GM19455 (cell line): ENCODE measurements at regions not wholly inside any gene's neighbourhood (a gene's known extent, or its start where the extent isn't known, plus 50 kb on each side); places are given as distances from the start of the nearest gene placed in this dataset.

Experiments used
- ATAC-seq: cut with Tn5 transposase; IDR thresholded peaks from one replicate; pipeline ENCODE4 v1.9.1; 2021; ENCODE audit not compliant: unreplicated experiment

GRCh38 chr10:55048830-55049498, 247.9 kb upstream of the PCDH15 start:
- ATAC-seq = no peak

- no peak for ATAC-seq
Measured at GRCh38 chr10:55043540-55043939, 242.5 kb upstream of the PCDH15 start.

- no peak for ATAC-seq
Measured at GRCh38 chr10:55033061-55033460, 232.0 kb upstream of the PCDH15 start.

DNA sequence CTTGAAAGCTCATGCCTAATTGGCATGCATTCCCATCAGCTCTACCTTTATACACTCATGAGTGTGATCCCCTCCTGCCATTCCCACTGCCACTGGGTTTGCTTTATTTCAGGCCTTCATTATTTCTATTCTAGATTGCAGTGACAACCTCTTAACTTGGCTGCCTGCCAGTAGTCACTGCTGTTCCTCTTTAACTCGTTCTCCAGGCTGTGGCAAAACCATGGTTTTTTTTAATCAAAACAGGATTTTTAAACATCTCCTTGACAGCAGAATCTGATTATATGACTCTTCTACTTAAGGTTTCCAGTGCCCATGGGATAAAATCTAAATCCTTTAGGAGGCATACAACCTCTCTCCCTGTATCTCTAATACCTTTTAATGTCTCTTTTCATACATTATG, 223.7 kb upstream of the PCDH15 start:
- no peak for ATAC-seq

DNA sequence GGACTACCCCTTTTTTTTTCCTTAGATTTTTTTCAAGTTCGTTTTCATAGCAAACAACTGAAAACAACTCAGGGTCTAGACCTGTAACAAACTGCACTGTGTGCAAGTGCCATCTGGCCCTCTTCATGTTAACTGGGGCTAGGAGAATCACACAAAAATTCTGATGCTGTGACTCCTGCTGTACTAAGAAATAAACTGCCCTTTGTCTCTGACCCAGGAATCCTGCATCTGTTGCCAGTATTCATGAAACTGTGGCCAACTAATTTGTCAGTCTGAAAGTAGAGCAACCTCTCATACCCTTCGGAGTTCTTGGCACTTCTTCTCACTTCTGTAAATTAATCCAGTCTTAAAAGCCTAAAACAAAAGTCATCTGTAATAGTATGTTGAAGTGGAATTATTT, 218.4 kb upstream of the PCDH15 start:
- no peak for ATAC-seq

- no peak for ATAC-seq
Measured at GRCh38 chr10:55013318-55013717, 212.3 kb upstream of the PCDH15 start.

DNA sequence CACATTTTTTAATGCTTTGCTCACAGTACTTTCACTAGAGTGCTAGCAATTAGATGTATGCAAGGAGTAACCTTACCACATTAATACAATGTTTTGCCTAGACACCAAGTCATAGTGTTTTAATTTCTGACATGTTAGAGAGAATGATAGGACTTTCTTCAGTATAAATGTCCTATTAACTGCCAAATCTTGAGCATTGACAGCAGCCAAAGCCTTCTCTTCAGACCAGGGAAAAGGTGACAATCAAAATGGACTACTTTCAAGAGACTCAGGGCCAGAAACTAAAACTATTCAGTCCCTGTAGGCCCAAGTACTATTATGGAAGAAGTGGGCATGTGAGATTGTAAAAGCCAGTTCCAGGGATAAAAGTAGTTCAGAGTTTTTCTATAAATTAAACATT, 201.4 kb upstream of the PCDH15 start:
- ATAC-seq = no peak

DNA sequence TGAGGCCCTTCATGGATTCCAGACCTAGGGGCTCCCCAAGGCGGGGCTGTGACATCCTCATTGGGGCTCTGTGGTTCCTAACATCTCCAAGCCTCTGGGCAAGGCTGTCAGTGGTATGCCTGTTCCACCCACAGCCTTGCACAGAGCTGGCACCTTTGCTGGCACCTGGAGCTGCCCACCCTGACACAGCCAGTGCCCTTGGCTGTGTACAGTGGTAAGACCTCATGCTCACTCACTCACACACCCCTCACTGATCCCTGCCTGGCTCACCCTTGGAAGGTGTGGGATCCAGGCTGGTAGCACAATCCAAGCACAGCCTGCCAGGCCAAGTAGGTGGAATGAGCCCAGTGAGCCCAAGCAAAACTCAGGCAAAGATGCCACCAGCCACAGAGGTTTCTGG, 200.4 kb upstream of the PCDH15 start:
- ATAC-seq = no peak

GRCh38 chr10:54993148-54993547, 192.1 kb upstream of the PCDH15 start:
- ATAC-seq = no peak

DNA sequence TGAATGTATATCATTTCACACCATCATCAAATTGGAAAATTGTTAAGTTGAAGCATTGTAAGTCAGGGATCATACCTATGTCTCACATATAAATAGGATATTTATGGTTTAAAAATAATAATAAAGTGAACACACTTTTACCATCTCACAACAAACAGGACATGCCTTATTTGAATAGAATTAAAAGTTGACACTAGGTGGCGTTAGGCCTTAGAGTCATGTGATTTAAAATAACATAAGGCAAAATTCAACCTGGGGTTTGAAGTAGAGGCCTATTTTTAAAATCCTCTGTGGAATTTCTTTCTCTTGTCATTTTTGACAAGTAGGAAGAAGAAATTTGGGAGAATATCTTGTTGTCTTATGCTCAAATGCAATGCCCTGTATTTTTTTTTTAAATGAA, 184.7 kb upstream of the PCDH15 start:
- ATAC-seq = no peak

DNA sequence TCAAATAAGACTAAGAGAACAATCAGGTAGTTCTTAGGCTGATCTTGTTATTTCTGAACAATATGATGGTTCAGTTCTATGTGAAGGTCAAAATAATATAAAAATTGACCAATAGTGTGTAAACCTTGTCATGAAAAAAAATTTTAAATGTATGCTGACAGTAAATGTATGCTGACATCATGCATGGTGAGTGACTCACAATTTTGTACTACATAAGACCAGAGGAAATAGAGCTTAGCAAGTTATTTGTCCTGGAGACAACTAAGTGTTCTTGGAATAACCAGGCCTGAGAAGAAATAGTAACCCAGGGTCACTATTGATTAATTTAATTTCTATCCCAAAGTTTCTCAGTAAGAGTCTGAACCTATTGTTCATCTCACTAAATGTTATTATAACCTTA, 182.2 kb upstream of the PCDH15 start:
- ATAC-seq = no peak

GRCh38 chr10:54962134-54962900, 161.3 kb upstream of the PCDH15 start:
- no peak for ATAC-seq

GRCh38 chr10:54961040-54961439, 160.0 kb upstream of the PCDH15 start:
- no peak for ATAC-seq

DNA sequence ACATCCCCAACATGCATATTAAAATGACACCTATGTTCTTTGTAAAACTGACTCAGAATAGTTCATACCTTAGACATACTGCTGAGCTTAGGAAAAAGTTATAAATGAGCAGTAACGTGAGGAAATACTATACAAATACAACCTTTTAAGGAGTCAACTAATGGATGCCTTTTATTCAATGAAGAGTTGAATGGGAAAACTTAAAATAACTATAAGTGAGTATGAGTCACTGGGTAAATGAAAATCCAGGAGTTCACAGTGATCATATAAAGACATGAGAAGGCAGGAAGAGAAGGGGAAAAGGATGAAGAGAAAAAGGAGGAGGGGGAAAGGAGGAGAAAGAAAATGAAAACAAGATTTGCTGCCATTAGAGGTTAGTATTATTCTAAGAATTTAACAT, 157.8 kb upstream of the PCDH15 start:
- no peak for ATAC-seq

GRCh38 chr10:54947605-54948004, 146.6 kb upstream of the PCDH15 start:
- ATAC-seq = no peak

- no peak for ATAC-seq
Measured at GRCh38 chr10:54940418-54940817, 139.4 kb upstream of the PCDH15 start.

DNA sequence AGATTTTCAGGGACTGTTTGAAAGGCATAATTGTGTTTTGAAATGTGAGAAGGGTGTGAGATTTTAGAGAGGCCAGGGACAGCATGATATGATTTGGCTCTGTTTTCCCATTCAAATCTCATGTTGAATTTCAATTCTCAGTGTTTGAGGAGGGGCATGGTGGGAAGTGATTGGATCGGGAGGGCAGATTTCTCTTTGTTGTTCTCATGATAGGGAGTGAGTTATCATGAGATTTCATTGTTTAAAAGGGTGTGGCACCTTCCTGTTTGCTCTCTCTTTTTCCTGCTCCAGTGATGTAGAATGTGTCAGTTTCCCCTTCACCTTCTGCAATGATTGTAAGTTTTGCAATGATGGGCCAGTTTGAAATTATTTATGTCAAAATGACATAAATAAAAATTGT, 113.0 kb upstream of the PCDH15 start:
- ATAC-seq = no peak

DNA sequence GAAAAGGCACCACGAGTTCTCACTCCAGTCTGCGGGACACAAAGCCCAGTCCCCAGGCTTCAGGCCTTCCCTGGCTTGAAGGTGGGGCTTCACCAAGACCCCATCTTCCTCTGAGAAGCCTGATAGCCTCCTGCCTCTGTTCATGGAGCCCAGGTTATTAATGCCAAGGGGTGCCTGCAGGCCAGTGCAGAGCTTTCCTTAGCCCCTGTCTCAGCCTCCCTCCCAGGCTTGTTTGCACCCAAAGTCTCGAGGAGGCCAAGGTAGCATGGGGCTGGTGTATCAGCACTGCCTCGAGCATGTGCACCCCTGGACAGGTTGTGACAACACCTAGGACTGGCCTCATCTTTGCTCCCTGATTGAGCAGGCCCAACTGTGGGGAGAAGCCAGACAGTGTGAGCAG, 108.1 kb upstream of the PCDH15 start:
- ATAC-seq = no peak

- ATAC-seq = no peak
Measured at GRCh38 chr10:54908019-54908418, 107.0 kb upstream of the PCDH15 start.

- ATAC-seq = no peak
Measured at GRCh38 chr10:54906940-54907339, 105.9 kb upstream of the PCDH15 start.

DNA sequence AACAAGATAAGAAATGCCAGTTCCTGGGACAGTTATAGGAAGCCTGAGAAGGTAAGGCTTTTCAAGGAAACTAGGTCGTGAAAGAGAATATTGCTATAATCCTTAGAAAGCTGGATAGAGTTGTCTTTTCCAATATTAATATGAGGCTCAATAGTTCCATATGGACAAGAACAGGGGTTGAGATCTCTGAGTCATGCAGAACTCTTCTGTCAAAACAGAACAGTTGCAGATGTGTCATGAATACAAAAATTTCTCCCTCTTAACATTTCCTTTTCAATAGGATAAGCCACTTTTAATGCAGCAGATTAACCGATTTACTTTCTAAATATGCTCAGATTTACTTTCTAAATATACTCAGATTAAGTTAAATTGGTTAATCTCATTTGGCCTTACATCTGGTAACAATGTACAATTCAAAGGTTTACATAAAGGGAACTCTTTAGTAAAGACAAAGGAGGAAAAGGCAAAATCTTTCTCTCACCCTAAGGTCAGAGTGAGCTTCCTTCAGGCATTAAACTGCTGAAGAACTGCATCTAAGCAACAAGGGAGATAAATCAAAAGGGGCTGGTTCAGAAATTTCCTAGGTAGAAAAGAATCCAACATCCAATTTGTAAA, 104.7 kb upstream of the PCDH15 start:
- ATAC-seq = no peak

- no peak for ATAC-seq
Measured at GRCh38 chr10:54904833-54905232, 103.8 kb upstream of the PCDH15 start.
